Right lobe of liver (tissue), 4 donors: ENCODE measurements at regions not wholly inside any gene's neighbourhood (a gene's known extent, or its start where the extent isn't known, plus 50 kb on each side); places are given as distances from the start of the nearest gene placed in this dataset.

ENCODE experiments used
- CTCF ChIP-seq, 4 donors: fragments of 200-600 bp in 3 of 4; fragments of 450-650 bp in 1 of 4; IDR thresholded peaks; one replicate each; pipeline versions ENCODE4 v1.5.1 to v1.8.0; 2016 to 2022; ENCODE audit warnings: antibody characterized with exemption in 4 of 4, mild to moderate bottlenecking in 2 of 4
- POLR2A ChIP-seq: fragments of 450-650 bp; IDR thresholded peaks from one replicate; pipeline ENCODE4 v1.6.1; 2017; ENCODE audit warnings: antibody characterized with exemption, mild to moderate bottlenecking
- donor health status: DM: no; HTN: no; CAD: no.
- donor health status: DM: no; HTN: no; CAD: no.
- donor health status: DM: no; HTN: yes; CAD: no.

GRCh38 chr20:22474224-22474623, 110.1 kb downstream of the FOXA2 start:
- TF ChIP-seq CTCF (IDR thresholded peaks at IDR 0.05): no peak
- TF ChIP-seq POLR2A: no peak
